MCF 10A (cell line): ENCODE measurements at regions not wholly inside any gene's neighbourhood (a gene's known extent, or its start where the extent isn't known, plus 50 kb on each side); places are given as distances from the start of the nearest gene placed in this dataset.

Experiments
- BruUV-seq: library from RNA; stranded (reverse); fragments of 400-500 nt; replicated peaks from 2 replicates; lab custom pipeline; 2021; lab: Mats Ljungman, UMichigan
- CTCF ChIA-PET: fragments of 300-600 bp; sonication (Branson Sonifier 250); formaldehyde crosslinking; extraction: SDS; loops from one replicate; lab custom pipeline; 2021; ENCODE audit warnings: antibody characterized with exemption, inconsistent platforms; lab: Yijun Ruan, JAX
- POLR2A ChIA-PET: fragments of 300-600, 350-650 bp; sonication (Branson Sonifier 250); formaldehyde crosslinking; extraction: SDS; loops from one replicate; lab custom pipeline; 2020; ENCODE audit warnings: antibody characterized with exemption, inconsistent platforms; lab: Yijun Ruan, JAX
- DNase-seq: peaks from one replicate; pipeline ENCODE4 v3.0.0-alpha.2; 2018; ENCODE audit not compliant: unreplicated experiment
- H3K27ac Mint-ChIP-seq: one replicate; pipeline ENCODE4 v1.8.0; 2022; ENCODE audit warnings: mild to moderate bottlenecking, low read depth, mixed read lengths; ENCODE audit not compliant: unreplicated experiment
- H3K27me3 Mint-ChIP-seq: one replicate; pipeline ENCODE4 v1.8.0; 2022; ENCODE audit warnings: mixed read lengths; ENCODE audit not compliant: insufficient read depth, unreplicated experiment
- H3K36me3 Mint-ChIP-seq: one replicate; pipeline ENCODE4 v1.8.0; 2022; ENCODE audit warnings: mild to moderate bottlenecking, moderate library complexity, mixed read lengths; ENCODE audit not compliant: insufficient read depth, unreplicated experiment
- H3K4me1 Mint-ChIP-seq: one replicate; pipeline ENCODE4 v1.8.0; 2022; ENCODE audit warnings: mixed read lengths; ENCODE audit not compliant: insufficient read depth, unreplicated experiment
- H3K4me3 Mint-ChIP-seq: one replicate; pipeline ENCODE4 v1.8.0; 2022; ENCODE audit warnings: mild to moderate bottlenecking, moderate library complexity, mixed read lengths; ENCODE audit not compliant: unreplicated experiment
- H3K9me3 Mint-ChIP-seq: one replicate; pipeline ENCODE4 v1.8.0; 2022; ENCODE audit warnings: mixed read lengths; ENCODE audit not compliant: unreplicated experiment
- CTCF ChIP-seq: fragments of 200-600 bp; IDR thresholded peaks from one replicate; pipeline ENCODE4 v1.8.0; 2022; ENCODE audit warnings: antibody characterized with exemption, mild to moderate bottlenecking; ENCODE audit not compliant: unreplicated experiment
- intact Hi-C: fragments of 100-400 bp; cut with micrococcal nuclease; formaldehyde crosslinking; loops from 2 replicates; pipeline ENCODE4 v1.14.1; 2022

- Mint-ChIP-seq H3K4me3 (no peak overlapping the region), H3K4me1 (no peaks in the 10 kb centered on the region), H3K27me3 (no peaks in the 10 kb centered on the region), H3K36me3 (no peaks in the 10 kb centered on the region), H3K27ac (no peak overlapping the region), H3K9me3 (no peaks in the 10 kb centered on the region)
- no TSS peak for BruUV-seq
- DNase-seq: no peak
- intact Hi-C loops: no loop called here
- no peak for TF ChIP-seq CTCF
- POLR2A ChIA-PET: interaction anchor here (0.6 kb wide), 1 partner anchor 120 kb away, joined by 3 read pairs; no protein-coding TSS in a partner anchor
- CTCF ChIA-PET: no interaction called here
These were observed 164.9 kb upstream of the ADAMTS9 start for GRCh38 chr3:64852738-64853137.

- Mint-ChIP-seq H3K27me3 (no peaks in the 10 kb centered on the region), H3K36me3 (no peaks in the 10 kb centered on the region), H3K9me3 (peaks cover 8% of the 10 kb centered on the region), H3K4me1 (no peaks in the 10 kb centered on the region), H3K27ac (no peak overlapping the region), H3K4me3 (no peak overlapping the region)
- ChIA-PET POLR2A (interaction anchor here (1.4 kb wide), 1 partner anchor 8 kb away, joined by 4 read pairs; no protein-coding TSS in a partner anchor), CTCF (no interaction called here)
- no TSS peak for BruUV-seq
- DNase-seq: no peak
- intact Hi-C loops: no loop called here
- no peak for TF ChIP-seq CTCF
These were observed 161.0 kb upstream of the ADAMTS9 start for GRCh38 chr3:64848822-64849221.

GRCh38 chr3:64848127-64848800 is 160.5 kb upstream of the ADAMTS9 start:
- Mint-ChIP-seq H3K36me3 (no peaks in the 10 kb centered on the region), H3K9me3 (peaks cover 8% of the 10 kb centered on the region), H3K4me3 (no peak overlapping the region), H3K27ac (no peak overlapping the region), H3K4me1 (no peaks in the 10 kb centered on the region), H3K27me3 (no peaks in the 10 kb centered on the region)
- DNase-seq: no peak
- TF ChIP-seq CTCF: no peak
- BruUV-seq: no TSS peak
- intact Hi-C loops: no loop called here
- ChIA-PET CTCF (no interaction called here), POLR2A (interaction anchor here (0.6 to 1.4 kb wide), 2 partner anchors 9 to 17 kb away, joined by 4 to 5 read pairs; no protein-coding TSS in a partner anchor)

GRCh38 chr3:64844558-64844957 is 156.8 kb upstream of the ADAMTS9 start:
- Mint-ChIP-seq H3K27me3 (no peaks in the 10 kb centered on the region), H3K4me3 (no peak overlapping the region), H3K4me1 (no peaks in the 10 kb centered on the region), H3K27ac (no peak overlapping the region), H3K36me3 (no peaks in the 10 kb centered on the region), H3K9me3 (peaks cover 8% of the 10 kb centered on the region)
- ChIA-PET CTCF (no interaction called here), POLR2A (no interaction called here)
- BruUV-seq: no TSS peak
- intact Hi-C loops: no loop called here
- no peak for TF ChIP-seq CTCF
- DNase-seq: no peak
